ENCODE measurements at regions not wholly inside any gene's neighbourhood (a gene's known extent, or its start where the extent isn't known, plus 50 kb on each side); places are given as distances from the start of the nearest gene placed in this dataset.

- no peaks in the 10 kb centered on the region for H3K27me3 Mint-ChIP-seq (ENCODE audit: low read depth)
- ATAC-seq (replicated peaks in 1 of 2) (no peak), DNase-seq (no peak)
- no peak overlapping the region for H3K27ac Mint-ChIP-seq
- H3K4me1 Mint-ChIP-seq (ENCODE audit: low read depth), result no peaks in the 10 kb centered on the region
- no peaks in the 10 kb centered on the region for H3K9me3 Mint-ChIP-seq
- no peak overlapping the region for H3K4me3 Mint-ChIP-seq
- H3K36me3 Mint-ChIP-seq (ENCODE audit: insufficient read depth in 2 of 2), result no peaks in the 10 kb centered on the region
These were observed 66.4 kb upstream of the HHIP start for GRCh38 chr4:144579411-144580030.

- H3K9me3 Mint-ChIP-seq, result no peaks in the 10 kb centered on the region
- H3K4me3 Mint-ChIP-seq, result no peak overlapping the region
- no peaks in the 10 kb centered on the region for H3K4me1 Mint-ChIP-seq (ENCODE audit: low read depth)
- no peak overlapping the region for H3K27ac Mint-ChIP-seq
- no peak for ATAC-seq (replicated peaks in 1 of 2)
- H3K27me3 Mint-ChIP-seq (ENCODE audit: low read depth), result no peaks in the 10 kb centered on the region
- no peak for DNase-seq
- no peaks in the 10 kb centered on the region for H3K36me3 Mint-ChIP-seq (ENCODE audit: insufficient read depth in 2 of 2)
These were observed 65.5 kb upstream of the HHIP start for GRCh38 chr4:144580430-144580829.

- Mint-ChIP-seq H3K36me3 (ENCODE audit: insufficient read depth in 2 of 2) (no peaks in the 10 kb centered on the region), H3K27ac (no peak overlapping the region), H3K27me3 (ENCODE audit: low read depth) (no peaks in the 10 kb centered on the region), H3K4me3 (no peak overlapping the region), H3K4me1 (ENCODE audit: low read depth) (no peaks in the 10 kb centered on the region), H3K9me3 (no peaks in the 10 kb centered on the region)
- ATAC-seq (replicated peaks in 1 of 2) (no peak), DNase-seq (no peak)
These were observed 63.7 kb upstream of the HHIP start for GRCh38 chr4:144582105-144582850.

GRCh38 chr4:144582975-144583374, 63.0 kb upstream of the HHIP start:
- no peak overlapping the region for H3K27ac Mint-ChIP-seq
- H3K36me3 Mint-ChIP-seq (ENCODE audit: insufficient read depth in 2 of 2), result peaks cover 0 to 4% of the 10 kb centered on the region in 2 donors
- ATAC-seq (replicated peaks in 1 of 2), result no peak
- no peak for DNase-seq
- no peak overlapping the region for H3K4me3 Mint-ChIP-seq
- no peaks in the 10 kb centered on the region for H3K27me3 Mint-ChIP-seq (ENCODE audit: low read depth)
- H3K9me3 Mint-ChIP-seq, result peaks cover 4 to 5% of the 10 kb centered on the region in 2 donors
- no peaks in the 10 kb centered on the region for H3K4me1 Mint-ChIP-seq (ENCODE audit: low read depth)

GRCh38 chr4:144583658-144584057, 62.3 kb upstream of the HHIP start:
- Mint-ChIP-seq H3K36me3 (ENCODE audit: insufficient read depth in 2 of 2) (peaks cover 0 to 4% of the 10 kb centered on the region in 2 donors), H3K27ac (no peak overlapping the region), H3K4me3 (no peak overlapping the region), H3K4me1 (ENCODE audit: low read depth) (no peaks in the 10 kb centered on the region), H3K27me3 (ENCODE audit: low read depth) (no peaks in the 10 kb centered on the region), H3K9me3 (peaks cover 4 to 5% of the 10 kb centered on the region in 2 donors)
- ATAC-seq (replicated peaks in 1 of 2) (no peak), DNase-seq (no peak)

- H3K4me1 Mint-ChIP-seq (ENCODE audit: low read depth), result no peaks in the 10 kb centered on the region
- H3K36me3 Mint-ChIP-seq (ENCODE audit: insufficient read depth in 2 of 2), result peaks cover 0 to 4% of the 10 kb centered on the region in 2 donors
- H3K9me3 Mint-ChIP-seq, result peaks cover 4 to 5% of the 10 kb centered on the region in 2 donors
- no peak overlapping the region for H3K4me3 Mint-ChIP-seq
- H3K27ac Mint-ChIP-seq, result no peak overlapping the region
- no peaks in the 10 kb centered on the region for H3K27me3 Mint-ChIP-seq (ENCODE audit: low read depth)
- DNase-seq (no peak), ATAC-seq (replicated peaks in 1 of 2) (no peak)
These were observed 61.5 kb upstream of the HHIP start for GRCh38 chr4:144584428-144584827.

GRCh38 chr4:144589512-144589911, 56.4 kb upstream of the HHIP start:
- Mint-ChIP-seq H3K4me1 (ENCODE audit: low read depth) (no peaks in the 10 kb centered on the region), H3K9me3 (peaks cover 4 to 5% of the 10 kb centered on the region in 2 donors)

GRCh38 chr4:144590020-144590419, 55.9 kb upstream of the HHIP start:
- Mint-ChIP-seq H3K27ac (no peak overlapping the region), H3K4me3 (no peak overlapping the region), H3K4me1 (ENCODE audit: low read depth) (no peaks in the 10 kb centered on the region), H3K9me3 (peaks cover 4 to 5% of the 10 kb centered on the region in 2 donors), H3K36me3 (ENCODE audit: insufficient read depth in 2 of 2) (peaks cover 2 to 4% of the 10 kb centered on the region in 2 donors), H3K27me3 (ENCODE audit: low read depth) (peaks cover 14% of the 10 kb centered on the region)
- ATAC-seq (replicated peaks in 1 of 2) (no peak), DNase-seq (no peak)

More at GRCh38 chr4:144589512-144589911, 56.4 kb upstream of the HHIP start:
- Mint-ChIP-seq H3K27ac (no peak overlapping the region), H3K27me3 (ENCODE audit: low read depth) (peaks cover 14% of the 10 kb centered on the region), H3K4me3 (no peak overlapping the region), H3K36me3 (ENCODE audit: insufficient read depth in 2 of 2) (peaks cover 2 to 4% of the 10 kb centered on the region in 2 donors)
- ATAC-seq (replicated peaks in 1 of 2) (no peak), DNase-seq (no peak)

GRCh38 chr4:144591401-144591800, 54.6 kb upstream of the HHIP start:
- Mint-ChIP-seq H3K27me3 (ENCODE audit: low read depth) (peaks cover 14% of the 10 kb centered on the region), H3K27ac (no peak overlapping the region), H3K9me3 (peaks cover 4 to 5% of the 10 kb centered on the region in 2 donors), H3K4me1 (ENCODE audit: low read depth) (no peaks in the 10 kb centered on the region), H3K4me3 (no peak overlapping the region), H3K36me3 (ENCODE audit: insufficient read depth in 2 of 2) (peaks cover 2 to 4% of the 10 kb centered on the region in 2 donors)
- ATAC-seq (replicated peaks in 1 of 2), result no peak
- no peak for DNase-seq

- peaks cover 14% of the 10 kb centered on the region for H3K27me3 Mint-ChIP-seq (ENCODE audit: low read depth)
- peaks cover 2 to 4% of the 10 kb centered on the region in 2 donors for H3K36me3 Mint-ChIP-seq (ENCODE audit: insufficient read depth in 2 of 2)
- ATAC-seq (replicated peaks in 1 of 2) (no peak), DNase-seq (no peak)
- no peak overlapping the region for H3K4me3 Mint-ChIP-seq
- H3K4me1 Mint-ChIP-seq (ENCODE audit: low read depth), result no peaks in the 10 kb centered on the region
- H3K27ac Mint-ChIP-seq, result no peak overlapping the region
- H3K9me3 Mint-ChIP-seq, result peaks cover 5 to 6% of the 10 kb centered on the region in 2 donors
These were observed 53.7 kb upstream of the HHIP start for GRCh38 chr4:144592264-144592663.

GRCh38 chr4:144594471-144594986, 51.4 kb upstream of the HHIP start:
- DNase-seq (no peak), ATAC-seq (replicated peaks in 1 of 2) (no peak)
- peaks cover 14% of the 10 kb centered on the region for H3K27me3 Mint-ChIP-seq (ENCODE audit: low read depth)
- H3K4me1 Mint-ChIP-seq (ENCODE audit: low read depth), result no peaks in the 10 kb centered on the region
- no peak overlapping the region for H3K4me3 Mint-ChIP-seq
- H3K9me3 Mint-ChIP-seq, result peaks cover 0 to 2% of the 10 kb centered on the region in 2 donors
- H3K27ac Mint-ChIP-seq, result no peak overlapping the region
- H3K36me3 Mint-ChIP-seq (ENCODE audit: insufficient read depth in 2 of 2), result peaks cover 0 to 2% of the 10 kb centered on the region in 2 donors

- Mint-ChIP-seq H3K27ac (no peak overlapping the region), H3K36me3 (ENCODE audit: insufficient read depth in 2 of 2) (peaks cover 0 to 2% of the 10 kb centered on the region in 2 donors), H3K9me3 (peaks cover 3 to 5% of the 10 kb centered on the region in 2 donors)
These were observed 50.3 kb upstream of the HHIP start for GRCh38 chr4:144595681-144596080.

More at GRCh38 chr4:144595681-144596080, 50.3 kb upstream of the HHIP start:
- no peak overlapping the region for H3K4me3 Mint-ChIP-seq
- ATAC-seq (replicated peaks in 1 of 2), result no peak
- H3K27me3 Mint-ChIP-seq (ENCODE audit: low read depth), result peaks cover 14% of the 10 kb centered on the region
- no peak for DNase-seq
- H3K4me1 Mint-ChIP-seq (ENCODE audit: low read depth), result no peaks in the 10 kb centered on the region
